Neural cell (in vitro differentiated cells): ENCODE measurements at regions not wholly inside any gene's neighbourhood (a gene's known extent, or its start where the extent isn't known, plus 50 kb on each side); places are given as distances from the start of the nearest gene placed in this dataset.

Source experiments
- H2AFZ ChIP-seq: fragments of 200-600, 300-800 bp; sonication (generic), shearing (Covaris generic); 2 replicates; pipeline ENCODE4 v1.6.0; 2014; ENCODE audit warnings: low read depth, mild to moderate bottlenecking, antibody characterized with exemption, low read length, moderate library complexity
- H3F3A ChIP-seq: fragments of 200-600 bp; shearing (Covaris generic); 2 replicates; pipeline ENCODE4 v1.6.1; 2016; ENCODE audit warnings: mild to moderate bottlenecking, moderate library complexity, mixed read lengths, antibody characterized with exemption, low read length; ENCODE audit not compliant: insufficient read depth, poor library complexity, severe bottlenecking
- H3K27ac ChIP-seq: fragments of 200-600, 300-800 bp; sonication (generic), shearing (Covaris generic); 2 replicates; pipeline ENCODE4 v1.5.1; 2014; ENCODE audit warnings: mild to moderate bottlenecking, low read length, moderate library complexity
- H3K27me3 ChIP-seq: fragments of 300-800, 200-600 bp; sonication (generic), shearing (Covaris generic); 2 replicates; pipeline ENCODE4 v1.6.0; 2014; ENCODE audit warnings: mild to moderate bottlenecking, low read depth, low read length, moderate library complexity; ENCODE audit not compliant: insufficient read depth
- H3K36me3 ChIP-seq: fragments of 300-800, 200-600 bp; sonication (generic), shearing (Covaris generic); 2 replicates; pipeline ENCODE4 v1.5.1; 2014; ENCODE audit warnings: mild to moderate bottlenecking, antibody characterized with exemption, low read length, moderate library complexity; ENCODE audit not compliant: insufficient read depth
- H3K4me2 ChIP-seq: fragments of 300-800, 200-600 bp; sonication (generic), shearing (Covaris generic); 2 replicates; pipeline ENCODE4 v1.6.0; 2014; ENCODE audit warnings: mild to moderate bottlenecking, low read length
- H3K4me3 ChIP-seq: fragments of 300-800, 200-600 bp; sonication (generic), shearing (Covaris generic); 2 replicates; pipeline ENCODE4 v1.5.1; 2014; ENCODE audit warnings: mild to moderate bottlenecking, low read length, moderate library complexity
- H3K79me2 ChIP-seq: fragments of 200-600 bp; shearing (Covaris generic); replicated peaks from 2 replicates; pipeline ENCODE4 v1.6.0; 2014; ENCODE audit warnings: mild to moderate bottlenecking, low read length, moderate library complexity; ENCODE audit not compliant: insufficient read depth
- H3K9ac ChIP-seq: fragments of 300-800, 200-600 bp; sonication (generic), shearing (Covaris generic); 2 replicates; pipeline ENCODE4 v1.6.1; 2016; ENCODE audit warnings: mild to moderate bottlenecking, low read length, mixed read lengths
- H3K9me2 ChIP-seq: fragments of 200-600 bp; shearing (Covaris generic); 2 replicates; pipeline ENCODE4 v1.6.1; 2016; ENCODE audit warnings: mild to moderate bottlenecking, low read length, mixed read lengths; ENCODE audit not compliant: insufficient read depth
- H3K9me3 ChIP-seq: fragments of 200-600, 300-800 bp; sonication (generic), shearing (Covaris generic); 2 replicates; pipeline ENCODE4 v1.6.1; 2016; ENCODE audit warnings: mild to moderate bottlenecking, mixed run types, low read length, moderate library complexity, mixed read lengths
- H4K20me1 ChIP-seq: fragments of 200-600 bp; shearing (Covaris generic); 2 replicates; pipeline ENCODE4 v1.6.1; 2016; ENCODE audit warnings: mild to moderate bottlenecking, mixed run types; ENCODE audit not compliant: insufficient read depth
- CTCF ChIP-seq: fragments of 450-650 bp; IDR thresholded peaks from 2 replicates; pipeline ENCODE4 v1.5.1; 2014; ENCODE audit warnings: antibody characterized with exemption, mild to moderate bottlenecking, moderate library complexity; ENCODE audit not compliant: poor library complexity, severe bottlenecking
- EP300 ChIP-seq: fragments of 450-650 bp; conservative IDR thresholded peaks from 2 replicates; pipeline ENCODE4 v1.6.1; 2014; ENCODE audit warnings: antibody characterized with exemption, mild to moderate bottlenecking, moderate library complexity; ENCODE audit not compliant: poor library complexity, severe bottlenecking
- EZH2 ChIP-seq: fragments of 200-600, 300-800 bp; shearing (Covaris generic), sonication (generic); IDR thresholded peaks from 2 replicates; pipeline ENCODE4 v1.6.1; 2014; ENCODE audit warnings: antibody characterized with exemption, low read length, borderline replicate concordance, mild to moderate bottlenecking; ENCODE audit not compliant: insufficient read depth, poor library complexity, severe bottlenecking
- MXI1 ChIP-seq: fragments of 450-650 bp; conservative IDR thresholded peaks from 2 replicates; pipeline ENCODE4 v1.6.1; 2014; ENCODE audit warnings: antibody characterized with exemption, mild to moderate bottlenecking; ENCODE audit not compliant: poor library complexity, severe bottlenecking
- POLR2AphosphoS5 ChIP-seq: IDR thresholded peaks from 2 replicates; pipeline ENCODE4 v1.6.1; 2012
- RAD21 ChIP-seq: fragments of 450-650 bp; conservative IDR thresholded peaks from 2 replicates; pipeline ENCODE4 v1.6.1; 2014; ENCODE audit warnings: antibody characterized with exemption, mild to moderate bottlenecking, moderate library complexity
- REST ChIP-seq: IDR thresholded peaks from 2 replicates; pipeline ENCODE4 v1.6.1; 2012; ENCODE audit warnings: borderline replicate concordance
- SMC3 ChIP-seq: fragments of 450-650 bp; conservative IDR thresholded peaks from 2 replicates; pipeline ENCODE4 v1.6.1; 2014; ENCODE audit warnings: antibody characterized with exemption, mild to moderate bottlenecking, moderate library complexity; ENCODE audit not compliant: poor library complexity
- TAF1 ChIP-seq: IDR thresholded peaks from 2 replicates; pipeline ENCODE4 v1.6.1; 2012; ENCODE audit warnings: low read depth

GRCh38 chr20:48544402-48545339 lies 283.1 kb downstream of the PREX1 start:
- TF ChIP-seq SMC3 = no peak
- no peak for TF ChIP-seq REST
- no peak for TF ChIP-seq CTCF
- Histone ChIP-seq H3K36me3 (no peaks in the 10 kb centered on the region), H3K27ac (no peak overlapping the region), H3K4me2 (no peak overlapping the region), H3F3A (no peaks in the 10 kb centered on the region), H3K9me2 (no peaks in the 10 kb centered on the region), H3K27me3 (no peaks in the 10 kb centered on the region), H3K9ac (no peak overlapping the region), H4K20me1 (no peaks in the 10 kb centered on the region), H2AFZ (no peak overlapping the region), H3K9me3 (no peaks in the 10 kb centered on the region), H3K4me3 (no peak overlapping the region), H3K79me2 (no peaks in the 10 kb centered on the region)

- no peaks in the 10 kb centered on the region for H3K79me2 ChIP-seq
- H3K4me2 ChIP-seq = no peak overlapping the region
- H3F3A ChIP-seq = no peaks in the 10 kb centered on the region
- no peak overlapping the region for H3K4me3 ChIP-seq
- no peaks in the 10 kb centered on the region for H4K20me1 ChIP-seq
- no peak overlapping the region for H3K9ac ChIP-seq
- no peak for TF ChIP-seq SMC3
- TF ChIP-seq RAD21 = no peak
- TF ChIP-seq CTCF = no peak
- no peak for TF ChIP-seq EP300
- TF ChIP-seq POLR2AphosphoS5 = no peak
- TF ChIP-seq TAF1 = no peak
- no peak for TF ChIP-seq EZH2
- TF ChIP-seq REST = no peak
- no peak for TF ChIP-seq MXI1
- H3K9me2 ChIP-seq = no peaks in the 10 kb centered on the region
- H3K27me3 ChIP-seq = no peaks in the 10 kb centered on the region
- H3K9me3 ChIP-seq = no peaks in the 10 kb centered on the region
- no peak overlapping the region for H3K27ac ChIP-seq
- no peak overlapping the region for H2AFZ ChIP-seq
- no peaks in the 10 kb centered on the region for H3K36me3 ChIP-seq
Measured at GRCh38 chr20:48541581-48542071, 286.2 kb downstream of the PREX1 start.
